Smooth muscle cell (in vitro differentiated cells): ENCODE measurements at regions not wholly inside any gene's neighbourhood (a gene's known extent, or its start where the extent isn't known, plus 50 kb on each side); places are given as distances from the start of the nearest gene placed in this dataset.

Experiments
- DNase-seq: peaks from one replicate; lab custom pipeline; 2025; ENCODE audit not compliant: unreplicated experiment; lab: John Stamatoyannopoulos, UW
- H2AFZ ChIP-seq: fragments of 200-600 bp; sonication (generic); 2 replicates; pipeline ENCODE4 v1.6.0; 2016; ENCODE audit warnings: antibody characterized with exemption, low read depth, mild to moderate bottlenecking
- H3F3A ChIP-seq: fragments of 200-600 bp; sonication (generic); 2 replicates; pipeline ENCODE4 v1.6.0; 2017; ENCODE audit warnings: antibody characterized with exemption, low read depth
- H3K27ac ChIP-seq: fragments of 200-600 bp; sonication (generic); 2 replicates; pipeline ENCODE4 v1.5.1; 2016; ENCODE audit warnings: low read depth, mild to moderate bottlenecking
- H3K27me3 ChIP-seq: fragments of 200-600 bp; sonication (generic); 2 replicates; pipeline ENCODE4 v1.6.1; 2016; ENCODE audit warnings: low read depth, mild to moderate bottlenecking
- H3K36me3 ChIP-seq: fragments of 200-600 bp; sonication (generic); 2 replicates; pipeline ENCODE4 v1.5.1; 2016; ENCODE audit warnings: low read depth
- H3K4me1 ChIP-seq: fragments of 200-600 bp; sonication (generic); 2 replicates; pipeline ENCODE4 v1.5.1; 2016; ENCODE audit warnings: low read depth
- H3K4me2 ChIP-seq: fragments of 200-600 bp; sonication (generic); 2 replicates; pipeline ENCODE4 v1.6.0; 2016; ENCODE audit warnings: mild to moderate bottlenecking
- H3K4me3 ChIP-seq: fragments of 200-600 bp; sonication (generic); 2 replicates; pipeline ENCODE4 v1.5.1; 2016; ENCODE audit warnings: mild to moderate bottlenecking
- H3K79me2 ChIP-seq: fragments of 200-600 bp; sonication (generic); 2 replicates; pipeline ENCODE4 v1.6.0; 2016; ENCODE audit warnings: low read depth, mild to moderate bottlenecking
- H3K9ac ChIP-seq: fragments of 200-600 bp; sonication (generic); 2 replicates; pipeline ENCODE4 v1.6.0; 2016; ENCODE audit warnings: low read depth
- H3K9me3 ChIP-seq: fragments of 200-600 bp; sonication (generic); replicated peaks from 2 replicates; pipeline ENCODE4 v1.5.1; 2016; ENCODE audit warnings: low read depth
- H4K20me1 ChIP-seq: fragments of 200-600 bp; sonication (generic); 2 replicates; pipeline ENCODE4 v1.6.0; 2016; ENCODE audit warnings: low read depth
- WGBS: methylation state at CpG from one replicate; pipeline ENCODE4 v1.1.7; 2016; ENCODE audit warnings: low lambda C conversion rate; 5-methylcytosine and 5-hydroxymethylcytosine counted together
- TF ChIP-seq, protein P1 (sequence below): fragments of 200-600 bp; sonication (generic); IDR thresholded peaks from 2 replicates; pipeline ENCODE4 v1.5.1; 2017; ENCODE audit warnings: borderline replicate concordance, mild to moderate bottlenecking, antibody characterized with exemption; ENCODE audit not compliant: insufficient read depth, poor library complexity, severe bottlenecking

DNA sequence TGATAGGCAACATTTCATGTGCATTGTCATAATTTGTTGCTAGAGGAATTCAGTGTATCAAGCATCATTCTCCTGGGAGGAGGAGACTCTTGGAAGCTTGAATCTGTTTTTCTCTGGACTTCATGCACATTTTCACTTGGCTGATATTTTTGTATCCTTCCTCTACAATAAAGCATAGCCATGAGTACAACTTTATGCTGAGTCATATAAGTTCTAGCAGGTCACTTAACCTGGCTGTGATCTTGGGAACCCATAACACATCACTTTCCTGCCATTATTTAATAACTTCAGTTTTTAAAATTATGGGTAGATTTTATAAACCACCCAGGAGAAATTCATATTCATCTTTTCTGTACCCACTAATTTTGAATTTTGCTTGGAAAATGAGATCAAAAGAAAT lies 203.0 kb upstream of the CD96 start:
- Histone ChIP-seq H3K4me3 (no peak overlapping the region), H3K36me3 (no peaks in the 10 kb centered on the region), H3K4me2 (no peak overlapping the region), H3K79me2 (no peaks in the 10 kb centered on the region), H3K9ac (no peak overlapping the region), H2AFZ (no peak overlapping the region), H3K27me3 (no peaks in the 10 kb centered on the region), H4K20me1 (no peaks in the 10 kb centered on the region), H3F3A (peaks cover 6% of the 10 kb centered on the region), H3K9me3 (no peaks in the 10 kb centered on the region), H3K4me1 (peaks cover 16% of the 10 kb centered on the region), H3K27ac (no peak overlapping the region)
- DNase-seq, result no peak
- TF ChIP-seq, protein P1, sequence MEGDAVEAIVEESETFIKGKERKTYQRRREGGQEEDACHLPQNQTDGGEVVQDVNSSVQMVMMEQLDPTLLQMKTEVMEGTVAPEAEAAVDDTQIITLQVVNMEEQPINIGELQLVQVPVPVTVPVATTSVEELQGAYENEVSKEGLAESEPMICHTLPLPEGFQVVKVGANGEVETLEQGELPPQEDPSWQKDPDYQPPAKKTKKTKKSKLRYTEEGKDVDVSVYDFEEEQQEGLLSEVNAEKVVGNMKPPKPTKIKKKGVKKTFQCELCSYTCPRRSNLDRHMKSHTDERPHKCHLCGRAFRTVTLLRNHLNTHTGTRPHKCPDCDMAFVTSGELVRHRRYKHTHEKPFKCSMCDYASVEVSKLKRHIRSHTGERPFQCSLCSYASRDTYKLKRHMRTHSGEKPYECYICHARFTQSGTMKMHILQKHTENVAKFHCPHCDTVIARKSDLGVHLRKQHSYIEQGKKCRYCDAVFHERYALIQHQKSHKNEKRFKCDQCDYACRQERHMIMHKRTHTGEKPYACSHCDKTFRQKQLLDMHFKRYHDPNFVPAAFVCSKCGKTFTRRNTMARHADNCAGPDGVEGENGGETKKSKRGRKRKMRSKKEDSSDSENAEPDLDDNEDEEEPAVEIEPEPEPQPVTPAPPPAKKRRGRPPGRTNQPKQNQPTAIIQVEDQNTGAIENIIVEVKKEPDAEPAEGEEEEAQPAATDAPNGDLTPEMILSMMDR, result no peak

DNA sequence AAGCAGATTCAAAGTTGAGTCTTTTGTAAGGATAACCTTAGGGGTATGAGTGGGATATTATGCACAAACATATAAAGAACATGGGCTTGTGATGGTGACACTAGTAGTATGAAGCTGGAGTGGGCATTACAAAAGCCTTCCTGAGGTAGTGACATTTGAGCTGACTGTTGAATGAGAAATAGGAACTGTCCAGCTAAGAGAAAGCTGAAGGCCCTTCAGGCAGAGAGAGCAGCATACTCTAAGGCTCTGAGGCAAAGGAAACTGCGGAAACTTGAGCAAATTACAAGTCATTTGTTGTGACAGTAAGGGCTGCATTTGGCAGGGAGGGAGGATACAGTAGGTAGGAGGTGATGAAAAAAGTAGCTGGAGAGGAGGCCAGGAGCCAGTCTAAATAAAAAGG lies 190.7 kb upstream of the CD96 start:
- Histone ChIP-seq H3K27me3 (no peaks in the 10 kb centered on the region), H3K4me3 (no peak overlapping the region), H3K9me3 (no peaks in the 10 kb centered on the region), H3K27ac (no peak overlapping the region), H3K4me2 (no peak overlapping the region), H3K4me1 (no peaks in the 10 kb centered on the region), H3F3A (no peaks in the 10 kb centered on the region), H3K79me2 (no peaks in the 10 kb centered on the region), H3K36me3 (no peaks in the 10 kb centered on the region), H4K20me1 (no peaks in the 10 kb centered on the region), H2AFZ (no peak overlapping the region), H3K9ac (no peak overlapping the region)
- no peak for DNase-seq
- WGBS, result 70% methylated on average over 1 of the region's 1 CpG
- TF ChIP-seq, protein P1, result no peak

DNA sequence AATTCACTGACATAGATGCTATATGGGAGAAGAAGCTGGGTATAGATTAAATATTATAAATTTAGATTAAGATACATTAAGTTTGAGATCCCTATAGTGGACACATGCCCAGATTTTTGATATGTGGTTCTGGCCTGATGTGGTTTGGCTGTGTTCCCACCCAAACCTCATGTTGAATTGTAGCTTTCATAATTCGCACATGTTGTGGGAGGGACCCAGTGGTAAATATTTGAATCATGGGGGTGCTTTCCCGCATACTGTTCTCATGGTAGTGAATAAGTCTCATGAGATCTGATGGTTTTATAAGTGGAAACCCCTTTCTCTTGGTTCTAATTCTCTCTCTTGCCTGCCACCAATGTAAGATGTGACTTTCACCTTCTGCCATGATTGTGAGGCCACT lies 189.4 kb upstream of the CD96 start:
- H3K4me1 ChIP-seq, result no peaks in the 10 kb centered on the region
- no peaks in the 10 kb centered on the region for H3K27me3 ChIP-seq
- TF ChIP-seq, protein P1, result no peak
- no peak overlapping the region for H3K4me3 ChIP-seq
- H3K27ac ChIP-seq, result no peak overlapping the region
- H3K36me3 ChIP-seq, result no peaks in the 10 kb centered on the region
- H2AFZ ChIP-seq, result no peak overlapping the region
- 91% methylated on average over 2 of the region's 2 CpGs for WGBS
- H3K79me2 ChIP-seq, result no peaks in the 10 kb centered on the region
- DNase-seq, result no peak
- no peaks in the 10 kb centered on the region for H4K20me1 ChIP-seq
- no peak overlapping the region for H3K9ac ChIP-seq
- no peaks in the 10 kb centered on the region for H3F3A ChIP-seq
- no peaks in the 10 kb centered on the region for H3K9me3 ChIP-seq
- H3K4me2 ChIP-seq, result no peak overlapping the region

DNA sequence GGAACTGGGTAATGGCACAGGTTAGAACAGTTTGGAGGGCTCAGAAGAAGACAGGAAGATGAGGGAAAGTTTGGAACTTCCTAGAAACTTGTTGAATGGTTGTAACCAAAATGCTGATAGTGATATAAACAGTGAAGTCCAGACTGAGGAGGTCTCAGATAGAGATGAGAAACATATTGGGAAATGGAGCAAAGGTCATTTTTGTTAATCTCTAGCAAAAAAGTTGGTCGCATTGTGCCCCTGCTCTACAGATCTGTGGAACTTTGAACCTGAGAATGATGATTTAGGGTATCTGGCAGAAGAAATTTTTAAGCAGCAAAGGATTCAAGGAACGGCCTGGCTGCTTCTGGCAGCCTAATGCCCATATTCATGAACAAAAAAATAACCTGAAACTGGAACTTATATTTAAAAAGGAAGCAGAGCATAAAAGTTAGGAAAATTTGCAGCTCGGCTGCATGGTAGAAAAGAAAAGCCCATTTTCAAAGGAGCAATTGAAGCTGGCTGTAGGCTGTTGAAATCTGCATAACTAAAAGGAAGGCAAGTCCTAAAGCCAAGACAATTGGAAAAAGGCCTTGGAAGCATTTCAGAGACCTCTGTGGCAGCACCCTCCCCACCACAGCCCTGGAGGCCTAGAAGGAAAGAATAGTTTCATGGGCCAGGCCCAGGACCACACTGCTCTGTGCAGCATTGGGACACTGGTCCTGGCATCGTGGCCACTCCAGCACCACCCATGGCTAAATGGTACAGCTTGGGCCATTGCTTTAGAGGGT lies 182.6 kb upstream of the CD96 start:
- Histone ChIP-seq H3F3A (no peaks in the 10 kb centered on the region), H3K79me2 (no peaks in the 10 kb centered on the region), H3K36me3 (no peaks in the 10 kb centered on the region), H2AFZ (no peak overlapping the region), H3K27ac (no peak overlapping the region), H3K27me3 (no peaks in the 10 kb centered on the region), H4K20me1 (no peaks in the 10 kb centered on the region), H3K4me1 (no peaks in the 10 kb centered on the region), H3K4me3 (no peak overlapping the region), H3K9me3 (no peaks in the 10 kb centered on the region), H3K4me2 (no peak overlapping the region), H3K9ac (no peak overlapping the region)
- TF ChIP-seq, protein P1, result no peak
- no peak for DNase-seq
- WGBS, result 92% methylated on average over 4 of the region's 4 CpGs
